ENCODE measurements at regions not wholly inside any gene's neighbourhood (a gene's known extent, or its start where the extent isn't known, plus 50 kb on each side); places are given as distances from the start of the nearest gene placed in this dataset.
"Not testable (repeated sequence)": the region's sequence is repeated elsewhere in the genome, so short reads cannot be mapped to it uniquely, and the experiment has no call there.

- H4K5ac ChIP-seq (ENCODE audit: insufficient read length, low read depth, low read length); H2BK20ac ChIP-seq (ENCODE audit: low read length); H3K4me1 ChIP-seq (replicated peaks in 1 of 4; ENCODE audit: control insufficient read depth in 3 of 4, insufficient read depth in 4 of 4, low read length in 3 of 4); CTCF ChIA-PET (ENCODE audit: partially characterized antibody); H4K91ac ChIP-seq (replicated peaks; ENCODE audit: insufficient read length, low read length); H3K23ac ChIP-seq (ENCODE audit: insufficient read length); H3K23me2 ChIP-seq (ENCODE audit: low read depth, low read length); H3K9ac ChIP-seq (replicated peaks in 1 of 4; ENCODE audit: extremely low read depth in 1 of 4, low read depth in 3 of 4, low read length in 3 of 4); POLR2A ChIA-PET (ENCODE audit: partially characterized antibody); H3K79me2 ChIP-seq (ENCODE audit: control insufficient read depth in 1 of 2, insufficient read depth in 2 of 2, low read length in 2 of 2); H2BK12ac ChIP-seq (ENCODE audit: low read depth, low read length); DNase-seq (ENCODE audit: low read depth in 1 of 2, low spot score in 2 of 2); H2BK120ac ChIP-seq (replicated peaks; ENCODE audit: low read depth, low read length); H3K27ac ChIP-seq (ENCODE audit: low read depth, low read length); H3K36me3 ChIP-seq (ENCODE audit: control insufficient read depth in 2 of 4, insufficient read depth in 4 of 4, low read length in 3 of 4); FAIRE-seq; H2BK15ac ChIP-seq (ENCODE audit: low read length); H3K18ac ChIP-seq (ENCODE audit: extremely low read depth, low read length); H3K4me3 ChIP-seq (ENCODE audit: extremely low read depth in 1 of 4, insufficient read depth in 2 of 4, low read depth in 3 of 4, low read length in 4 of 4); H3K9me3 ChIP-seq (ENCODE audit: insufficient read depth in 2 of 2, low read depth in 1 of 2, low read length in 1 of 2); H3K79me1 ChIP-seq (ENCODE audit: low read depth, low read length); H3K56ac ChIP-seq (replicated peaks; ENCODE audit: insufficient read length, low read depth, low read length); H3K27me3 ChIP-seq (replicated peaks in 1 of 4; ENCODE audit: control insufficient read depth in 3 of 4, extremely low read depth in 1 of 4, insufficient read depth in 3 of 4, low read length in 3 of 4); H2AFZ ChIP-seq (ENCODE audit: low read length); H2AK5ac ChIP-seq (ENCODE audit: low read depth, low read length); H4K20me1 ChIP-seq (replicated peaks in 1 of 2; ENCODE audit: control insufficient read depth in 1 of 2, insufficient read depth in 2 of 2, low read length in 2 of 2); H2BK5ac ChIP-seq (ENCODE audit: low read depth, low read length); H4K8ac ChIP-seq (ENCODE audit: extremely low read depth, insufficient read depth, low read length); H3K14ac ChIP-seq (ENCODE audit: insufficient read length); H3K4me2 ChIP-seq (ENCODE audit: insufficient read depth in 1 of 2, low read depth in 2 of 2, low read length in 2 of 2); H3K4ac ChIP-seq (replicated peaks; ENCODE audit: insufficient read length, low read depth, low read length): not testable (repeated sequence)
- 88% methylated on average over 2 of the region's 4 CpGs; no CpG with 5 or more reads in 1 of the 2 experiments for WGBS, 2 experiments (ENCODE audit: extremely low coverage in 1 of 2, insufficient coverage in 1 of 2, insufficient read length in 1 of 2, insufficient replicate concordance in 2 of 2, low coverage in 1 of 2, low lambda C conversion rate in 2 of 2, missing lambda C conversion rate in 1 of 2)
Observed at GRCh38 chr9:42435715-42436342, 252.4 kb downstream of the SPATA31A6 start.

DNA sequence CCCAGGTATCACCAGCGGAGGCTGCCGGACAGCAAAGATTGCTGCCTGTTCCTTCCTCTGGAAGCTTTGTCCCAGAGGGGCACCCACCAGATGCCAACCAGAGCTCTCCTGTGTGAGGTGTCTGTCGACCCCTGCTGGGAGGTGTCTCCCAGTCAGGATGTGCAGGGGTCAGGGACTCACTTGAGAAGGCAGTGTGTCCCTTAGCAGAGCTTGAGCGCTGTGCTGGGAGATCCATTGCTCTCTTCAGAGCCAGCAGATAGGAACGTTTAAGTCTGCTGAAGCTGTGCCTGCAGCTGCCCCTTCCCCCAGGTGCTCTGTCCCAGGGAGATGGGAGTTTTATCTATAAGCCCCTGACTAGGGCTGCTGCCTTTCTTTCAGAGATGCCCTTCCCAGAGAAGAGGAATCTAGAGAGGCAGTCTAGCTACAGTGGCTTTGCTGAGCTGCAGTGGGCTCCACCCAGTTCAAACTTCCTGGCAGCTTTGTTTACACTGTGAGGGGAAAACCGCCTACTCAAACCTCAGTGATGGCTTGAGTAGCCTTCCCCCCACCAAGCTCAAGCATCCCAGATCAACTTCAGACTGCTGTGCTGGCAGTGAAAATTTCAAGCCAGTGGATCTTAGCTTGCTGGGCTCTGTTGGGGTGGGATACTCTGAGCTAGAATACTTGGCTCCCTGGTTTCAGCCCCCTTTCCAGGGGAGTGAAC, 253.7 kb downstream of the SPATA31A6 start:
- H3K4me2 ChIP-seq (ENCODE audit: insufficient read depth in 1 of 2, low read depth in 2 of 2, low read length in 2 of 2); H2BK12ac ChIP-seq (ENCODE audit: low read depth, low read length); H3K4me1 ChIP-seq (replicated peaks in 1 of 4; ENCODE audit: control insufficient read depth in 3 of 4, insufficient read depth in 4 of 4, low read length in 3 of 4); H4K20me1 ChIP-seq (replicated peaks in 1 of 2; ENCODE audit: control insufficient read depth in 1 of 2, insufficient read depth in 2 of 2, low read length in 2 of 2); H4K5ac ChIP-seq (ENCODE audit: insufficient read length, low read depth, low read length); FAIRE-seq; H4K8ac ChIP-seq (ENCODE audit: extremely low read depth, insufficient read depth, low read length); H3K27me3 ChIP-seq (replicated peaks in 1 of 4; ENCODE audit: control insufficient read depth in 3 of 4, extremely low read depth in 1 of 4, insufficient read depth in 3 of 4, low read length in 3 of 4); H3K4ac ChIP-seq (replicated peaks; ENCODE audit: insufficient read length, low read depth, low read length); H2BK120ac ChIP-seq (replicated peaks; ENCODE audit: low read depth, low read length); H3K79me2 ChIP-seq (ENCODE audit: control insufficient read depth in 1 of 2, insufficient read depth in 2 of 2, low read length in 2 of 2); POLR2A ChIA-PET (ENCODE audit: partially characterized antibody); H3K23me2 ChIP-seq (ENCODE audit: low read depth, low read length); H3K9ac ChIP-seq (replicated peaks in 1 of 4; ENCODE audit: extremely low read depth in 1 of 4, low read depth in 3 of 4, low read length in 3 of 4); H3K56ac ChIP-seq (replicated peaks; ENCODE audit: insufficient read length, low read depth, low read length); H2AK5ac ChIP-seq (ENCODE audit: low read depth, low read length); H3K18ac ChIP-seq (ENCODE audit: extremely low read depth, low read length); H2BK15ac ChIP-seq (ENCODE audit: low read length); H3K23ac ChIP-seq (ENCODE audit: insufficient read length); CTCF ChIA-PET (ENCODE audit: partially characterized antibody); H2BK20ac ChIP-seq (ENCODE audit: low read length); H3K79me1 ChIP-seq (ENCODE audit: low read depth, low read length); H3K4me3 ChIP-seq (ENCODE audit: extremely low read depth in 1 of 4, insufficient read depth in 2 of 4, low read depth in 3 of 4, low read length in 4 of 4); H3K27ac ChIP-seq (ENCODE audit: low read depth, low read length); H2AFZ ChIP-seq (ENCODE audit: low read length); H2BK5ac ChIP-seq (ENCODE audit: low read depth, low read length); H3K36me3 ChIP-seq (ENCODE audit: control insufficient read depth in 2 of 4, insufficient read depth in 4 of 4, low read length in 3 of 4); H3K14ac ChIP-seq (ENCODE audit: insufficient read length); DNase-seq (ENCODE audit: low read depth in 1 of 2, low spot score in 2 of 2); H3K9me3 ChIP-seq (ENCODE audit: insufficient read depth in 2 of 2, low read depth in 1 of 2, low read length in 1 of 2); H4K91ac ChIP-seq (replicated peaks; ENCODE audit: insufficient read length, low read length): not testable (repeated sequence)
- WGBS, 2 experiments (ENCODE audit: extremely low coverage in 1 of 2, insufficient coverage in 1 of 2, insufficient read length in 1 of 2, insufficient replicate concordance in 2 of 2, low coverage in 1 of 2, low lambda C conversion rate in 2 of 2, missing lambda C conversion rate in 1 of 2), result 84% methylated on average over 2 of the region's 6 CpGs; no CpG with 5 or more reads in 1 of the 2 experiments
